Stomach (tissue), 4 donors: ENCODE measurements at regions not wholly inside any gene's neighbourhood (a gene's known extent, or its start where the extent isn't known, plus 50 kb on each side); places are given as distances from the start of the nearest gene placed in this dataset.
"Not testable (repeated sequence)": the region's sequence is repeated elsewhere in the genome, so short reads cannot be mapped to it uniquely, and the experiment has no call there.

ENCODE experiments used
- CTCF ChIP-seq, 7 experiments: fragments of 450-650 bp in 4 of 7; fragments of 200-600 bp in 3 of 7; sonication (generic) in 3 of 7; IDR thresholded peaks; one replicate each; pipeline ENCODE4 v1.5.1; 2016 to 2019; ENCODE audit warnings: antibody characterized with exemption in 7 of 7, control low read depth in 2 of 7, mild to moderate bottlenecking in 1 of 7
- EP300 ChIP-seq: sonication (generic); formaldehyde crosslinking; IDR thresholded peaks from one replicate; pipeline ENCODE4 v1.6.1; 2017; ENCODE audit warnings: antibody characterized with exemption

GRCh38 chr15:32518013-32518412 is 62.6 kb upstream of the GOLGA8O start:
- not testable (repeated sequence) for TF ChIP-seq EP300; CTCF (IDR thresholded peaks at IDR 0.05)
